Liver (tissue), 3 donors: ENCODE measurements at regions not wholly inside any gene's neighbourhood (a gene's known extent, or its start where the extent isn't known, plus 50 kb on each side); places are given as distances from the start of the nearest gene placed in this dataset.

Experiments
- GABPA ChIP-seq, 2 donors: IDR thresholded peaks in 1 of 2; conservative IDR thresholded peaks in 1 of 2; 2 replicates each; pipeline ENCODE4 v1.6.1; 2016; ENCODE audit warnings: antibody characterized with exemption in 2 of 2, mild to moderate bottlenecking in 1 of 2, moderate library complexity in 1 of 2
- JUND ChIP-seq, 2 donors: IDR thresholded peaks; 2 replicates each; pipeline ENCODE4 v1.6.1; 2016; ENCODE audit warnings: antibody characterized with exemption in 2 of 2
- SP1 ChIP-seq: IDR thresholded peaks from 2 replicates; pipeline ENCODE4 v1.6.1; 2018; ENCODE audit warnings: antibody characterized with exemption, mild to moderate bottlenecking
- YY1 ChIP-seq: IDR thresholded peaks from 2 replicates; pipeline ENCODE4 v1.6.1; 2016; ENCODE audit warnings: antibody characterized with exemption, mild to moderate bottlenecking
- TF ChIP-seq, protein P1 (sequence below): fragments of 150-350 bp; IDR thresholded peaks from 2 replicates; pipeline ENCODE4 v1.5.1; 2017; ENCODE audit warnings: improper control_type of control experiment, low read depth, low read length; ENCODE audit not compliant: missing input control
- TF ChIP-seq, protein P2 (sequence below): IDR thresholded peaks from 2 replicates; pipeline ENCODE4 v1.6.1; 2016; ENCODE audit warnings: antibody characterized with exemption, mild to moderate bottlenecking
- TF ChIP-seq, protein P3 (sequence below): IDR thresholded peaks from 2 replicates; pipeline ENCODE4 v1.6.1; 2016; ENCODE audit warnings: antibody characterized with exemption
- TF ChIP-seq, protein P4 (sequence below): IDR thresholded peaks from 2 replicates; pipeline ENCODE4 v1.6.1; 2016; ENCODE audit warnings: antibody characterized with exemption
- donor health status: healthy.
- donor health status: healthy.

DNA sequence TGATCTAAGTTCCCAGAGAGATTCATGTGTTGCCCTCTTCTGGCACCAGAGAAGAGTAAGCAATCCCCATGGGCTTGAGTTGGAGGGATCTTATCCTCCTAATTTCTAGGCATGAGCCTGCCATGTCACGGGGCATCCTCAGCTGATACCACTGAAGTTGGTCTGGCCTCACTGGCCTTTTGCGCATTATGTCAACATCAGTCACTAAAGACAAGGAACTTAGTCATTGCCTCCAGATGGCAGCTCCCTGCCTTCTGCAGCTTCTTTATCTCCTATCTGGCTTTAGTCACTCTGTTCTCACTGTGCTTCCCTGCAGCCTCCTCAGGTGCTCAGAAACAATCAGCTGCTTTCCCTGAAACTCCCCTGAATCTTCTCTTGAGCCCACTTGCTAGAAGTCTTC lies 312.2 kb downstream of the ADGRG6 start:
- TF ChIP-seq, protein P1, sequence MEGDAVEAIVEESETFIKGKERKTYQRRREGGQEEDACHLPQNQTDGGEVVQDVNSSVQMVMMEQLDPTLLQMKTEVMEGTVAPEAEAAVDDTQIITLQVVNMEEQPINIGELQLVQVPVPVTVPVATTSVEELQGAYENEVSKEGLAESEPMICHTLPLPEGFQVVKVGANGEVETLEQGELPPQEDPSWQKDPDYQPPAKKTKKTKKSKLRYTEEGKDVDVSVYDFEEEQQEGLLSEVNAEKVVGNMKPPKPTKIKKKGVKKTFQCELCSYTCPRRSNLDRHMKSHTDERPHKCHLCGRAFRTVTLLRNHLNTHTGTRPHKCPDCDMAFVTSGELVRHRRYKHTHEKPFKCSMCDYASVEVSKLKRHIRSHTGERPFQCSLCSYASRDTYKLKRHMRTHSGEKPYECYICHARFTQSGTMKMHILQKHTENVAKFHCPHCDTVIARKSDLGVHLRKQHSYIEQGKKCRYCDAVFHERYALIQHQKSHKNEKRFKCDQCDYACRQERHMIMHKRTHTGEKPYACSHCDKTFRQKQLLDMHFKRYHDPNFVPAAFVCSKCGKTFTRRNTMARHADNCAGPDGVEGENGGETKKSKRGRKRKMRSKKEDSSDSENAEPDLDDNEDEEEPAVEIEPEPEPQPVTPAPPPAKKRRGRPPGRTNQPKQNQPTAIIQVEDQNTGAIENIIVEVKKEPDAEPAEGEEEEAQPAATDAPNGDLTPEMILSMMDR = no peak
- TF ChIP-seq YY1 (no peak), JUND (IDR thresholded peaks at IDR 0.05) (no peak), SP1 (no peak), GABPA (IDR thresholded peaks at IDR 0.05 in 1 of 2, conservative IDR thresholded peaks at IDR 0.05 in 1 of 2) (no peak)
- TF ChIP-seq, protein P2, sequence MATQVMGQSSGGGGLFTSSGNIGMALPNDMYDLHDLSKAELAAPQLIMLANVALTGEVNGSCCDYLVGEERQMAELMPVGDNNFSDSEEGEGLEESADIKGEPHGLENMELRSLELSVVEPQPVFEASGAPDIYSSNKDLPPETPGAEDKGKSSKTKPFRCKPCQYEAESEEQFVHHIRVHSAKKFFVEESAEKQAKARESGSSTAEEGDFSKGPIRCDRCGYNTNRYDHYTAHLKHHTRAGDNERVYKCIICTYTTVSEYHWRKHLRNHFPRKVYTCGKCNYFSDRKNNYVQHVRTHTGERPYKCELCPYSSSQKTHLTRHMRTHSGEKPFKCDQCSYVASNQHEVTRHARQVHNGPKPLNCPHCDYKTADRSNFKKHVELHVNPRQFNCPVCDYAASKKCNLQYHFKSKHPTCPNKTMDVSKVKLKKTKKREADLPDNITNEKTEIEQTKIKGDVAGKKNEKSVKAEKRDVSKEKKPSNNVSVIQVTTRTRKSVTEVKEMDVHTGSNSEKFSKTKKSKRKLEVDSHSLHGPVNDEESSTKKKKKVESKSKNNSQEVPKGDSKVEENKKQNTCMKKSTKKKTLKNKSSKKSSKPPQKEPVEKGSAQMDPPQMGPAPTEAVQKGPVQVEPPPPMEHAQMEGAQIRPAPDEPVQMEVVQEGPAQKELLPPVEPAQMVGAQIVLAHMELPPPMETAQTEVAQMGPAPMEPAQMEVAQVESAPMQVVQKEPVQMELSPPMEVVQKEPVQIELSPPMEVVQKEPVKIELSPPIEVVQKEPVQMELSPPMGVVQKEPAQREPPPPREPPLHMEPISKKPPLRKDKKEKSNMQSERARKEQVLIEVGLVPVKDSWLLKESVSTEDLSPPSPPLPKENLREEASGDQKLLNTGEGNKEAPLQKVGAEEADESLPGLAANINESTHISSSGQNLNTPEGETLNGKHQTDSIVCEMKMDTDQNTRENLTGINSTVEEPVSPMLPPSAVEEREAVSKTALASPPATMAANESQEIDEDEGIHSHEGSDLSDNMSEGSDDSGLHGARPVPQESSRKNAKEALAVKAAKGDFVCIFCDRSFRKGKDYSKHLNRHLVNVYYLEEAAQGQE = no peak
- TF ChIP-seq, protein P3, sequence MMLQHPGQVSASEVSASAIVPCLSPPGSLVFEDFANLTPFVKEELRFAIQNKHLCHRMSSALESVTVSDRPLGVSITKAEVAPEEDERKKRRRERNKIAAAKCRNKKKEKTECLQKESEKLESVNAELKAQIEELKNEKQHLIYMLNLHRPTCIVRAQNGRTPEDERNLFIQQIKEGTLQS = no peak
- TF ChIP-seq, protein P4, sequence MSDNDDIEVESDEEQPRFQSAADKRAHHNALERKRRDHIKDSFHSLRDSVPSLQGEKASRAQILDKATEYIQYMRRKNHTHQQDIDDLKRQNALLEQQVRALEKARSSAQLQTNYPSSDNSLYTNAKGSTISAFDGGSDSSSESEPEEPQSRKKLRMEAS = no peak
